ENCODE measurements at regions not wholly inside any gene's neighbourhood (a gene's known extent, or its start where the extent isn't known, plus 50 kb on each side); places are given as distances from the start of the nearest gene placed in this dataset.

- no peak for TF ChIP-seq CTCF (IDR thresholded peaks at IDR 0.05)
Measured at GRCh38 chr4:162229670-162230069, 65.9 kb upstream of the FSTL5 start.

DNA sequence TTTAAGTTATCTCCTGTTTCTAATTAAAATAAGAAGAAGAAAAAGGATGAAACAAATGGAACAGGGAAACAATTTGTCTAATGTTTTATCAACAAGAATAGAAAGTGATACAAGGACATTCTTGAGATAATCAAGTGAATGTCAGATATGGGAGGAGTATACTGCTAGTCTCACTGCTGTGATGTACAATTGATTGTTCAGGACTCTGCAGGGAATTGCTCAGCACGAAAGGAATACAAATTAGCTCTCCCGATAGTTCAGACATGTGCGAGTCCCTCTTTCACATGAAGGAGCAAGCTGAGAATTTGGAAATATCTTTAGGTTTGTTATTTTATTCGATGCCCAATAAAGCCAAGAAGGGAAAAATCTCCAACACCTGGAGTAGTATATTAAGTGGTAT, 57.3 kb upstream of the FSTL5 start:
- no peak for TF ChIP-seq CTCF (IDR thresholded peaks at IDR 0.05)

Measured in LNCAP (cell line).